Thoracic aorta (tissue), 2 donors: ENCODE measurements at regions not wholly inside any gene's neighbourhood (a gene's known extent, or its start where the extent isn't known, plus 50 kb on each side); places are given as distances from the start of the nearest gene placed in this dataset.

Source experiments
- ATAC-seq: fragments of 150-250 bp; one replicate; pipeline ENCODE4 v1.8.0; 2017; ENCODE audit warnings: low read depth; ENCODE audit not compliant: insufficient number of reproducible peaks, low FRiP score
- DNase-seq: peaks from one replicate; pipeline ENCODE4 v3.0.0-alpha.2; 2020; ENCODE audit warnings: low spot score
- H3K27ac ChIP-seq, 2 donors: fragments of 200-600 bp; sonication (generic); 1 replicate in 1 of 2; 2 replicates in 1 of 2; pipeline ENCODE4 v1.5.1; 2016; ENCODE audit warnings: mild to moderate bottlenecking in 2 of 2, moderate library complexity in 2 of 2
- H3K27me3 ChIP-seq: fragments of 200-600 bp; sonication (generic); replicated peaks from 2 replicates; pipeline ENCODE4 v1.6.0; 2016; ENCODE audit warnings: mild to moderate bottlenecking; ENCODE audit not compliant: insufficient read depth
- H3K36me3 ChIP-seq: fragments of 200-600 bp; sonication (generic); one replicate; pipeline ENCODE4 v1.5.1; 2016
- H3K4me1 ChIP-seq, 2 donors: fragments of 200-600 bp; sonication (generic); 1 replicate in 1 of 2; 2 replicates in 1 of 2; pipeline versions ENCODE4 v1.5.1 to v1.6.0; 2016; ENCODE audit warnings: low read depth in 2 of 2, mild to moderate bottlenecking in 1 of 2; ENCODE audit not compliant: control insufficient read depth in 1 of 2
- H3K4me3 ChIP-seq: fragments of 200-600 bp; sonication (generic); 2 replicates; pipeline ENCODE4 v1.5.1; 2016; ENCODE audit warnings: mild to moderate bottlenecking
- H3K9me3 ChIP-seq: fragments of 200-600 bp; sonication (generic); 2 replicates; pipeline ENCODE4 v1.5.1; 2016
- TF ChIP-seq, protein P1 (sequence below): fragments of 200-600 bp; sonication (generic); IDR thresholded peaks from one replicate; pipeline ENCODE4 v1.5.1; 2019; ENCODE audit warnings: antibody characterized with exemption

DNA sequence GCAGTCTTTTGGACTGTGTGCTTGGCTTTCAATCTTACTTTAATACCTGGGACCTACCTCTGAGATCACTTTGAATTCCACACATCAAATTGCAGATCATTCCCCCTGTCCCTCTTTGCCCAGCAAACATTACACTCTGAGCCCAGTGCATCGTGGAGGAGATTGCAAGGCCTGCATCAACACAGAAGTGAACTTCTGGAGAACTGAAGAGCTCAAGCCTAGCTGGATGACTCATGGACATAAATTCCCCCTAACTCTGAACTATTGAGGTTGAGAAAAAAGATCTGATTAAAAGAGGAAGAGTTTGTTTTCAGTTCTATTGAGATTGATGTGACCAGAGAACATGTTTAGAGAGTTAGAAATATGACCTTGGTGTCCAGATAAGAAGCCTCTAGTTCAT, 316.0 kb upstream of the DMAC1 start:
- DNase-seq: no peak
- TF ChIP-seq, protein P1, sequence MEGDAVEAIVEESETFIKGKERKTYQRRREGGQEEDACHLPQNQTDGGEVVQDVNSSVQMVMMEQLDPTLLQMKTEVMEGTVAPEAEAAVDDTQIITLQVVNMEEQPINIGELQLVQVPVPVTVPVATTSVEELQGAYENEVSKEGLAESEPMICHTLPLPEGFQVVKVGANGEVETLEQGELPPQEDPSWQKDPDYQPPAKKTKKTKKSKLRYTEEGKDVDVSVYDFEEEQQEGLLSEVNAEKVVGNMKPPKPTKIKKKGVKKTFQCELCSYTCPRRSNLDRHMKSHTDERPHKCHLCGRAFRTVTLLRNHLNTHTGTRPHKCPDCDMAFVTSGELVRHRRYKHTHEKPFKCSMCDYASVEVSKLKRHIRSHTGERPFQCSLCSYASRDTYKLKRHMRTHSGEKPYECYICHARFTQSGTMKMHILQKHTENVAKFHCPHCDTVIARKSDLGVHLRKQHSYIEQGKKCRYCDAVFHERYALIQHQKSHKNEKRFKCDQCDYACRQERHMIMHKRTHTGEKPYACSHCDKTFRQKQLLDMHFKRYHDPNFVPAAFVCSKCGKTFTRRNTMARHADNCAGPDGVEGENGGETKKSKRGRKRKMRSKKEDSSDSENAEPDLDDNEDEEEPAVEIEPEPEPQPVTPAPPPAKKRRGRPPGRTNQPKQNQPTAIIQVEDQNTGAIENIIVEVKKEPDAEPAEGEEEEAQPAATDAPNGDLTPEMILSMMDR: no peak
- H3K4me3 ChIP-seq: no peak overlapping the region

GRCh38 chr9:8114826-8115225, 315.2 kb upstream of the DMAC1 start:
- no peaks in the 10 kb centered on the region for H3K36me3 ChIP-seq
- no peaks in the 10 kb centered on the region for H3K9me3 ChIP-seq
- ATAC-seq: no peak
- no peaks in the 10 kb centered on the region for H3K27me3 ChIP-seq
- TF ChIP-seq, protein P1: no peak
- no peak overlapping the region for H3K27ac ChIP-seq
- no peaks in the 10 kb centered on the region for H3K4me1 ChIP-seq
- no peak for DNase-seq
- H3K4me3 ChIP-seq: no peak overlapping the region

More for the DNA sequence above, 316.0 kb upstream of the DMAC1 start:
- Histone ChIP-seq H3K27ac (no peak overlapping the region), H3K9me3 (no peaks in the 10 kb centered on the region), H3K27me3 (no peaks in the 10 kb centered on the region), H3K4me1 (no peaks in the 10 kb centered on the region), H3K36me3 (no peaks in the 10 kb centered on the region)
- ATAC-seq: no peak

- DNase-seq (no peak), ATAC-seq (no peak)
- no peaks in the 10 kb centered on the region for H3K9me3 ChIP-seq
- H3K36me3 ChIP-seq: no peaks in the 10 kb centered on the region
- H3K27me3 ChIP-seq: no peaks in the 10 kb centered on the region
- no peak overlapping the region for H3K4me3 ChIP-seq
- no peaks in the 10 kb centered on the region for H3K4me1 ChIP-seq
- H3K27ac ChIP-seq: no peak overlapping the region
- TF ChIP-seq, protein P1: no peak
Measured at GRCh38 chr9:8106362-8106761, 306.8 kb upstream of the DMAC1 start.

- no peak overlapping the region for H3K4me3 ChIP-seq
- no peak overlapping the region for H3K27ac ChIP-seq
- no peaks in the 10 kb centered on the region for H3K27me3 ChIP-seq
- H3K4me1 ChIP-seq: no peaks in the 10 kb centered on the region
- no peak for ATAC-seq
- no peaks in the 10 kb centered on the region for H3K9me3 ChIP-seq
- H3K36me3 ChIP-seq: no peaks in the 10 kb centered on the region
- TF ChIP-seq, protein P1: no peak
- no peak for DNase-seq
Measured at GRCh38 chr9:8101607-8102006, 302.0 kb upstream of the DMAC1 start.

GRCh38 chr9:8096091-8096490, 296.5 kb upstream of the DMAC1 start:
- Histone ChIP-seq H3K27ac (no peak overlapping the region), H3K9me3 (no peaks in the 10 kb centered on the region), H3K4me3 (no peak overlapping the region), H3K36me3 (no peaks in the 10 kb centered on the region), H3K27me3 (no peaks in the 10 kb centered on the region), H3K4me1 (no peaks in the 10 kb centered on the region)
- TF ChIP-seq, protein P1: no peak
- no peak for DNase-seq
- no peak for ATAC-seq
